NOMO-1 treated with dmso at 0.1 percent for 144 hours (cell line): ENCODE measurements at regions not wholly inside any gene's neighbourhood (a gene's known extent, or its start where the extent isn't known, plus 50 kb on each side); places are given as distances from the start of the nearest gene placed in this dataset.

Experiments
- DNase-seq: peaks from one replicate; lab custom pipeline; 2025; ENCODE audit not compliant: unreplicated experiment; lab: John Stamatoyannopoulos, UW

GRCh38 chr2:30310371-30310770, 79.0 kb downstream of the LBH start:
- DNase-seq = no peak

- DNase-seq = no peak
Observed at GRCh38 chr2:30310955-30311354, 79.6 kb downstream of the LBH start.

- DNase-seq = no peak
Observed at GRCh38 chr2:30311711-30312110, 80.4 kb downstream of the LBH start.

- DNase-seq = no peak
Observed at GRCh38 chr2:30312916-30313315, 81.6 kb downstream of the LBH start.

- no peak for DNase-seq
Observed at GRCh38 chr2:30314981-30315380, 83.6 kb downstream of the LBH start.

- DNase-seq = no peak
Observed at GRCh38 chr2:30315391-30316063, 84.2 kb downstream of the LBH start.

- DNase-seq = no peak
Observed at GRCh38 chr2:30316408-30316807, 85.1 kb downstream of the LBH start.

GRCh38 chr2:30318987-30319782, 87.9 kb downstream of the LBH start:
- no peak for DNase-seq

- no peak for DNase-seq
Observed at GRCh38 chr2:30321466-30321865, 90.1 kb downstream of the LBH start.

- DNase-seq = no peak
Observed at GRCh38 chr2:30323499-30323898, 92.2 kb downstream of the LBH start.

GRCh38 chr2:30324245-30324908, 93.0 kb downstream of the LBH start:
- no peak for DNase-seq

GRCh38 chr2:30325600-30326328, 94.4 kb downstream of the LBH start:
- DNase-seq = no peak

GRCh38 chr2:30326497-30326896, 95.2 kb downstream of the LBH start:
- DNase-seq = no peak

- DNase-seq = no peak
Observed at GRCh38 chr2:30331038-30331437, 99.7 kb downstream of the LBH start.

- no peak for DNase-seq
Observed at GRCh38 chr2:30331869-30332268, 100.5 kb downstream of the LBH start.

- DNase-seq = no peak
Observed at GRCh38 chr2:30332791-30333453, 101.6 kb downstream of the LBH start.

GRCh38 chr2:30334762-30335363, 103.5 kb downstream of the LBH start:
- no peak for DNase-seq

- DNase-seq = no peak
Observed at GRCh38 chr2:30336084-30336483, 104.8 kb downstream of the LBH start.

- DNase-seq = peak; percentile 42
Observed at GRCh38 chr2:30336978-30337841, 105.9 kb downstream of the LBH start.

GRCh38 chr2:30338475-30338874, 107.1 kb downstream of the LBH start:
- no peak for DNase-seq
